ENCODE measurements at regions not wholly inside any gene's neighbourhood (a gene's known extent, or its start where the extent isn't known, plus 50 kb on each side); places are given as distances from the start of the nearest gene placed in this dataset.
"Not testable (repeated sequence)": the region's sequence is repeated elsewhere in the genome, so short reads cannot be mapped to it uniquely, and the experiment has no call there.

DNA sequence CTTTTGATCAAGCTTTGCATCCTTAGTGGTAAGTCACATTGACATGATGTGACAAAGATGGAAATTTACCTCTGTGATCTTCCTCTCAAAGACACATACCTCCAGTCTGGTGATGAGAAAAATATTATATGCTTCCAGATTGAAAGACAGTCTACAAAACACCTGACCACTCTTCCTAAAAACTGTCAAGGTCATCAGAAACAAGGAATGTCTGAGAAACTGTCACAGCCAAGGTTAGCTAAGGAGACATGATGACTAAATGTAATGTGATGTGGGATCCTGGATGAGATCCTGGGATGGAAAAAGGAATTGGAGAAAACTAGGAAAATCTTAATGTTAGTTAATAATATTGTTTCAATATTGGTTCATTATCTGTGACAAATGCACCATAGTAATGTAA lies 226.6 kb upstream of the ST6GAL2 start:
- FAIRE-seq, result no peak

DNA sequence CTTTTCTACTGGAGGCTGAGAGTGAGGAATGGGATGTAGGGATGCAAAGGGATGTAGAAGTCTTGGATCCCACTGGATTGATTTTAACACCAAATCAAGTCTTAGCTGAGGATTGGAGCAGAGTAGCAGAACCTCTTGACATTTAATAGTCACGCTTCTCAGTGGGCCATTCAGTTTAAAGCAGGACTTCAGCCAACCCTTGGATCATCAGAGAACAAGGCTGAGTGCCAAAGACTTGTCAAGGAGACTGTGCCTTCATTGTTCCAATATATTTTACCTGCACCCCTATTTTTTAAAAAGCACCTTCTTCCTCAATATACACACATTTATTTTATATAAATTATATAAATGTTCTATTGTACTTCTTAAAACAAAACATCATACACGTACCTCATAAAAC lies 242.4 kb upstream of the ST6GAL2 start:
- no peak for FAIRE-seq

DNA sequence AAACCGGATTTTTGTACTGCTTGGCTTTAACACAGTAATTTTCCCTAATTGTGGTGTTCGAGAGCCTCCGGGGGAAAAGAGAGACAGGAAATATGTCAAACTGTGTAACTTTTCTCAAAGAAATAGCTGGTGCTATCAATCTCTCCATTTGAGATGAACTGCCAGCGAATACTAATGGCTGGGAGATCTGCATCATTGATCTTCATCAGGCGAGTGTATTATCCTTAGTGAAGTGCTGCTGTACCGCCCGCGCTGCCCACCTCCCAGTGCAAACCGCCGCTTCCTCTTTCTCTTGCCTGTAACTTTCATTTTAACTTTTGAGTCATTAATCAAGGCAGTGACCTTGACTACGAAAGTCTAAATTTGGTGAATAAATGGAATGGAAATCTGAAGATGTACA lies 246.1 kb upstream of the ST6GAL2 start:
- no peak for FAIRE-seq

DNA sequence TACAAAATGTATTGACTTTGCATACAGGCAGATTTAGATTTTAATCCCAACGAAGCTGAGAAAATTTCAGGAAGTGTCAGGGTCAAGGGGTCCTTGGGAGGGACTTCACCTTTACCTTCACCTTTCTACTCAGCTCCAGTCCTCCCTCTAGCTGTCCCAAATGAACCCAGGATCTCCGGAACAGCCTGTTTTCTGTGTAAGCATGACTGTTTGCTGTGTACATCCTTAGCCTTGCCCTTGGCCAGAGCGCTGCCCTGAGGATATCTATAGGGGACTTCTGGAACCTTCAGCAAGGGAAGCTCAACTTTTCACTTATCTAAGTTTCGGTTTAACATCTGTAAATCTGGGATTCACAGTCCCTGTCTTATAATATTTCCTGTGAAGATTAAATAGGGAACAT lies 246.8 kb upstream of the ST6GAL2 start:
- FAIRE-seq, result no peak

DNA sequence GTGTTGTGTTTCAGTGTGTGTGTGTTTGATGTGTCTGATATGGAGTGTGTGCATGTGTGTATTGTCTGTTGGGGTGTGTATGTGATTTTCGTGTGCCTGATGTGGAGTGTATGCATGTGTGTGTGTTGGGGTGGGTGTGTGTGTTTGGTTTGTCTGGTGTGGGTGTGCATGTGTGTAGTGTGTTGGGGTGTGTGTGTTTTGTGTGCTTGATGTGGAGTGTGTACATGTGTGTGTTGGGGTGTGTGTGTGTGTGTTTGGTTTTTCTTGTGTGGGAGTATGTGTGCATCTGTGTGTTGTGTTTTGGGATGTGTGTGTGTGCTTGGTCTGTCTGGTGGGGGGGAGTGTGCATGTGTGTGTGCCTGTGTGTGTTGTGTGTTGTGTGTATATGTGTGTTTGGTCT lies 247.4 kb upstream of the ST6GAL2 start:
- no peak for FAIRE-seq

DNA sequence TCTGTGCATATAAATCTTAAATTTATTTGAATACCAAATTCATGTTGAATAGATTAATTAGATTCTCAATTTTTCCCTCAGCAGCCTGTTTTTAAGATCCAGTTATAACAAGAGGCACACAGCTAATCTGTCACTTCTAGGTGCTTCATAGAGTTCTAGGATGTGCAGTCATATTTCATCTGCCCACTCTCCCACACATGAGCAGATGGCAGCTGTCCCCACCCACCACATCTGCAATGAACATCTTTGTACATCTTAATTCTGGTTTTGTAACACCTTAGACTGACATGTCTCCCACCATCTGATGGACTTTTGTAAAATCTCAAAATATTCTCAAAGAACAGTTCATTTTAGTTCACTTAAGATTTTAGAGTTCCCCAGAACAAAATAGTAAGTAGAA lies 250.8 kb upstream of the ST6GAL2 start:
- no peak for FAIRE-seq

DNA sequence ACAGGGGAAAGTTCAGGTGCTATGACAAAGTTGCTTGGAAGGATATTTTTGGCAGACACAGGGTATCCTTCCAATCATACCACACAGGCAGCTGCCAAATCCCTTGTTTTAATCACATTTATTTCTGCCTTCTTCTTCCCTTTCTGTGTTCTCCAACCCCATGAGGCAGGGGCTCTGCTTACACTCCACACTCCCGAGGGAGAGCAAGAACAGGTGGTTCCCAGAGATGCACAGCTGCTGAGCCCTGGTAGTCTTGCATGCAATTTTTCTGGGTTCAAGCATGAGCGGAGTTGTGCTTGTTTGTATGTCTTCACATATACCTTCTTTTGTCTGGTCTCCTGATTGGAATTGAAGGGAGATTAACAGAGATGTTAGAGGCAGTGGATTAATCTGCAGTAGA lies 251.7 kb upstream of the ST6GAL2 start:
- FAIRE-seq, result no peak

DNA sequence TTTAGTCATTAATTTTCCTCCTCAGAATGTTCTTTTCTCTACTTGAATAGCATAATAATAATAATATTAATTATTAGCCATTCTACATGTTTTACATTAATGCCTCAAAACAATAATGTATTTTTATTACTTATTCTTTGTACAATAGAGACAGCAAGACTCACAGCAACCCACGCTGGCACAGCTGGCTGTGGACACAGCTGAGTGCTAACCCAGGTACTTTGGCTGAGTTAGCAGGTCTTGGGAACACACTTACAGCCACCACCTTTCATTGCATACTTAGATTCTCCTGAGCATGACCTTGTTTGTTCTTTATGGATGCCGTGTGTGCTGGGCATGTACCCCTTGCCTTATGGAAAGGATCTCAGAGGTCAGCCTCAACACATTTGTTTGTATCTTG lies 260.2 kb upstream of the ST6GAL2 start:
- no peak for FAIRE-seq

DNA sequence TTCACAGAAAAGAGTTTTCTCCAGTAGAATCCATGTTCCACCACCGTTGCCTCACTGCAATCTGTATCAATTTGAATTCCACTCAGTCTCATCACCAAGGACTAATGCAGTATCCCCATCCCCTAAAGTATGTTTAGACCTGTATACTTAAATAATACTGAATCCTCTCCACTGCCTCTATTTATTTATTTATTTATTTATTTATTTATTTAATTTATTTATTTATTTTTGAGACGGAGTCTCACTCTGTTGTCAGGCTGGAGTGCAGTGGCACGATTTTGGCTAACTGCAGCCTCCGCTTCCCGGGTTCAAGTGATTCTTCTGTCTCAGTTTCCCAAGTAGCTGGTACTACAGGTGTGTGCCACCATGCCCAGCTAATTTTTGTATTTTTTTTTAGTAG lies 260.7 kb upstream of the ST6GAL2 start:
- not testable (repeated sequence) for FAIRE-seq

DNA sequence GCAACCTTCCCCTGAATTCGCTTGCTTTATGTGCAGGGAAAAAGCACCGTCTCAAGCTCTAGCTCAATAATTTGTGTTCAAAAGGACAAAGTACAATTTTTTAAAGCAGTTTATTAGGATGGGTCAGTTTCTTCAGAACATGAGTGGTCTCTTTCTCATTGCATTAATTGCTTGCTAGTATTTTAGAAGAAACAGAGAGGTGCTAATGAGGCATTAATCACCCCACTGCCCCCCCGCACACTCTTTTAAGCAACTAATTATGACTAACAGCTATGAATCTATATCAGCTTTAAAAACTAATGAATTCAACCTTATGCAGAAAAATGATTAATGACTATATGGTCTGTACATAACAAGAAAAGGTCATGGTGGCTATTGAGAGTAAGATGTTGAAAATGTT lies 262.1 kb upstream of the ST6GAL2 start:
- FAIRE-seq, result no peak

DNA sequence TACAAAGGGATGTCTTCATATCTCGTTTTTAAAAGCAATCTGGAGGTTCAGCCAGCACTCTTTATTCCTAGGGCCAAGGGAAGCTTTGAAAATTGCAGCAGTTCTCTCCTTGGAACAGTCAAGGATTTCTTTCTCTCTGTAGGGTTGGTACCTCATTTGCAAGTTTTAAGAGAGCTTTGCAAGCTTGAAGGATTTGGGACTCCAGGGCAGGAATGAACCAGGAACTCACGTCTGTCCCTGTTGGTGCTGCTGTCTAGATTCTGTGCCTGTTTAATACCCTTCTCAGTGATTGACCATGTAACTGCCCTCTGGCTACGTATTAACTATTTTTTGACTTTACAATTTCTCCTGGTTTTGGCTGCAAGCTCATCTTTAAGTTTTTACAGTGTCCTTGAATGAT lies 262.5 kb upstream of the ST6GAL2 start:
- no peak for FAIRE-seq

DNA sequence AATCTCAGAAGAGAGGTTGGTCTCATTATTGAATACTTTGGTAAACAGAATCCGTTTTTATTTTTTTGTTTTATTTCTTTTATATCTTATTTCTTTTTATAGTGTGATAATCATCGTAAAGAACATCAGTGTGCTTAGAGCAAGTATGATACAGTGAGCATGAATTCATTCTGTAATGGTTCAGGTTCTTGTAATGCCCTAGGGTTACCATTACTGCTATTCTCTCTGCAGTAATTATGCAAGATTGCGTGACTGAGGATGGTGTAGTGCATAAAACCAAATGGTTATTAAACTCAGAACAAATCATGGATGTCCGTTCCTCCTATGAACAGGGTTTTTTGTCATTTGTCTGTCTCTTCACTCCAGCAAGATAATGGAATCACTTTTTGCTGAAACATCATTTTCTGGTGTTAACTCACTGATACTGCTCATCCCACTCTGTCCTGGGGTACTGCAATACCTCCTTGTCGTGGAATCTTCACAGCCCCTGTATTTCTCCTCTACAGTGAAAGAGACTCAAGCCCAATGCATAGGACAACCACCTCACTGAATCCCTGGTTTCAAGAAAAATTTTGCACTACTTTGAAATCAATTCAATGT lies 274.8 kb upstream of the ST6GAL2 start:
- no peak for FAIRE-seq

DNA sequence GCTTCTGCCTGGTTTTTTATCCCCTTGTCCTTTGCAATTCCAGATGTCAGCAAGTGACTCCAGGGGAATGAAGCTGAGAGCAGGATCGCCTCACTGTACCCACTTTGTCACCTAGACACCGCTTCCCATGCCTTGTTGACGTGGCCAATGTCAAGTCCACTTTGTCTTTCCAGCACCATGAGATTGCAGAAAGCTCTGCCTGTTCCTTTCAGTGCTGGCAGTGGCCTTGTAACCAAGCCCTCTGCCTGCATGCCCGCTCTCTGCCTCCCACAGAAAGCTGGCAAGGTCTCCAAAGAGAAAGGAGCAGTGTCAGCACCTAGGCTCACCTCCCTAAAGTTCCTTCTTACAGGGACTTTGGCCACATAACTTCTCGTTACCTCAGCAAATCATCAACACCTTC lies 282.2 kb upstream of the ST6GAL2 start:
- no peak for FAIRE-seq

DNA sequence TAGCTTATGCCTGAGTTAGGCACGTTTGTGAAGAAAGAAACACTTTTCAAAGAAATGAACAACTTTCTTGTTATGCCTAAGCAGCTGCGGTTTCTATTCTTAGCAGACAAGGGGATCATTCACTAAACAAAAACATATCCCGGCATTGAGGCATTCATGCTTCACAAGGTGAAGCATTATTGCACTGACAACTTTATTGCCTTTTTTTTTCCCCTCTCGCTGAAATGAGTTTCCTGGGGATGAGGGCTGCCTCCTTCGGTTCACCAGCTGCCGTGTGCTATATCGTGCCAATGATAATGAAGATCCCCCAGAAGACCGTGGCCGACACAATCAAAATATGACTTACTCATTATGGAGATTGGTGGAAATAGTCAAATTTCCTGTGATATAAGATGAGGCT lies 288.2 kb upstream of the ST6GAL2 start:
- no peak for FAIRE-seq

DNA sequence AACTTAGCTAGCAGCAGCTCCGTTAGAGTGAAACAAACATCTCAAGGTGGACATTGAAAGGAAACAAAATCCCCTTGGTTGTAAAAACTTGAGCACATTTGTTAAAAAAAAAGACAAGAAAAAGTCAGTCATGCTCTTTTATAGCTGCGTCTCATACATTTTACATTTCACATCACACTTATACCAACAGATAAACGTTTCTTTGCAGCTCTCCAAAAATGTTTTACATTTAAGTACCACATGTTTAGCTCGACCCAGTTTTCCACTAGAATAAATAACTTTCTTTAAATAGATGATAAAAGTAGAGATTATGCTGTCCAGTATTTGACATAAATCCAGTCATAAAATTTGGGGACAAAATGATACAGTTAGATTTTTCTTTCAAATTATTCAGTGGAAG lies 297.0 kb upstream of the ST6GAL2 start:
- no peak for FAIRE-seq

DNA sequence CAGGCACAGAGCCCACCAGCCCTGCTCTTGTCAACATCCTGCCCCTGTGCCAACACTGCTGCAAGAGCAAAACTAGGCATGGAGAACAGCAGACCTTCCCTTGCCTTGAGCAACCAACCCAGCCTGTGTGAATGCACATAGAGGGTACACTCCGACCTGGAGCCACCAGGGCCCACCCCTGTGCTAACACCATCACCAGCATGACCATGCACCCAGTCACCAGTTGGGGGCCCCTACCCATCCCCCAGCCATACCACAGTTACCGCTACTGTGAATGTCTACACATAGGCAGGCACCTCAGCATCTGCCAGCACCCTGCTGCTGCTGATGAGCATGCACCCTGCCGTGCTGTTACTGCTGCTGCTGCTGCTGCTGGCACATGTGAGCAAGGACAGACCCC lies 301.9 kb upstream of the ST6GAL2 start:
- FAIRE-seq, result no peak

DNA sequence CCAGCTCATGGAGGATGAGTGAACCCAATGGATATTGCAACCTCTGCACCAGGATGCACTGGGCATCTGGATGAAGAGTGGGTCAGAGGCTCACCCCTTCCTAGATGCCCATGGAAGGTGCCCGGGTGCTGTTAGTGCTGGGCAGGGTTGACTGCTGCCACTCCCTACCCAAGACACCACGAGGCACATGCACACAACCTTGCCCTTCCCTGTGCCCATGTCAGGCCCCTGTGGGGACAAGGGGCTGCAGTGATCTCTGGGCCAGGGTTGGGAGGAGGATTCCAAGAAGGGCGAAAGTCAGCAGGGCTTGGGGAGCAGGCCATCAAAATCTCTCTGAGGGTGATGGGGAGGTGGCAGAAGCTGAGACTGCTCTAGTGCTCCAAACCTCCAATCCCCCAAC lies 309.7 kb upstream of the ST6GAL2 start:
- no peak for FAIRE-seq

DNA sequence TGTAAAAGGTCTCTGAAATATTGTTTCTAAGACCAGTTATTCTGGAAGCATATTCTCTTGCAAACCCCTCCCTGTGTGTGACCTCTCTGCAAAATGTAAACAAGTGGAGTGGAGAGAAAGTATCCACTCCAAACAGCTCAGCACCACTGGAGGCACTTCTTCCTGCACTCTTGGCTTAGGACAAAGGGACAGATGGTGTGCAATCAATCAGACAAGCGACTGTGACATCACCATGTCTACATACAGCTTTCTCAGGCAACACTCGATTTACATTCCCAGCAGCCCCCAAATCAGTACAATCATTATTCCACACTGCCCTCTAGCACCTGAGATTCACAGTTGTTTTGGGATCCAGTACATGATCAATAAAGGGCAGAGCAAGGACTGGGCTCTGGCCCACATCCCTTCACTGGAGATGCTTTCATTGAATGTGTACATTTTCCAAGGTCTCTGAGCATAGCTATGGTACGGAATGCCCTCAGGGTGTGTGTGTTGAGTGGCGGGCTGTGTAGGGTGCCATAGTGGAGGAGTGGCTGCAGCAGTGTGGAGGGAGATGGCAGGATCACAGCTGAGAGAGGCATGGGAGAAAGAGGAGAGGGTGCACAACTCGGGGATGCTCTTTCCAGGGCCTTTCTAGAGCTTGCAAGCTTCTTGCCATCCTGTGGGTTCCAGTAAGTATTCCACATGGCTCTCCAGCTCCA lies 311.8 kb upstream of the ST6GAL2 start:
- no peak for FAIRE-seq

DNA sequence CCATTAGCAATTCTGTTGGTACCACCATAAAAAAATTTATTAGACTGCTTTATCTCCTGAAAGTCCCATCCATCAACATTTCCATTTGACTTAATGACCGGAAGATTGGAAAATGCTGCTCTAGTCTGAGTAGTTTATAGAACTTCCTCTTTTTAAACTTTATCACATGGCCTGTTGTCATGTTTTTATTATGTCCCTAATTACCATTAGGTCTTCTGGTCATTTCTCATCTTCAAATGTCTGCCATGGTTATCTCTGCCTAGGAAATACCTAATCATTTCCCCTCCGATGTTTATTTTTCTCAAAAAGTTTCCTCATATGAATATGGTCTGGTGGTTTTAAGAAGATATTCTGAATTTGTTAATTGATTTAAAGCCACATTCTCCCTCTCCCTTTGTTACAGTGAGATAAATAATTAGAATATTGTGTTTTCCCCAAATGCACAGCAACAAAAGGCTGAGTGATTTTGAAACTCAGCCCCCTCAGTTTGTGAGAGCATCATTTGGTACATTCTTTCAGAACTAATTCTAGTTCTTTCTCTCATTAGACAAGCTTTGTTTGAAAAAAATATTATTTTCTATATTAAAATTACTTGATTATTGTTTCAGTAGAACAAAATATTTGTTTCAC lies 317.1 kb upstream of the ST6GAL2 start:
- FAIRE-seq, result no peak

DNA sequence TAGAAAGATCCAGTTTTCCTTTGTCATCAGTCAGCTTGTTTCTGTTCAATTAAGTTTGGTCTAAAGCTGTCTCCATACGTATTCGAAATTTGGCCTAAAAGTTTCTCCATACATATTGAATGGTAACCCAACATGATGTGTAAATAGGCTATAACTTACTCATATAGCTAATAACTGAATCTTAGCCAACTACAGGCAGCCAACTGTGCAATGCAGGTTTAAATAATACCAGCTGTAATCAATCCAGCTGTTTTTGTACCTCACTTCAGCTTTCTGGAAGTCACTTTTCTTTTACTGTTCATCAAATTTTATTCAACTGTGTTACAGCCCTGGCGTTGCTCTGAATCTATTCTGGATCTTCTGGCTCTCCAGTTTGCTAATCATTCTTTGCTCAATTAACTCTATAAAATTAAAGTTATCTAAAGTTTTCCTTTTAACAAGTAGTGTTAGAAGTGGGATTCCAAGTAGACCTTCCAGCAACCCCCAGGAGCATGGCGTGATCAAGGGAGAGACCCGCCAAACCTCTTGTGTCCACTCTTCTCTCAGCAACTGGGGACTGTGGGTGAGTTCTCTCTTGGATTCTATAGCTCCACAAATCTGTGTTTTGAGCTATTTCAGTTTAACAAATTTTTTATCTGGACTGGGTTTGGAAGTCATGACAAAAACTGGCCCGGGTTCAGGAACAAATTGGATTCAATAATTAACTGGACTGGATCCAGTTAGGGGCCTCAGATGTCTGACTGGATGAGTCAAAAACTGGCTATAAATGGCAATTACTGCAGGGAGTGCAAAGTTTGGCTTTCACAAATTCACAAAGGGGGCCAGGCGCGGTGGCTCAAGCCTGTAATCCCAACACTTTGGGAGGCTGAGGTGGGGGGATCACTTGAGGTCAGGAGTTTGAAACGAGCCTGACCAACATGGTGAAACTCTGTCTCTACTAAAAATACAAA lies 329.7 kb upstream of the ST6GAL2 start:
- no peak for FAIRE-seq

DNA sequence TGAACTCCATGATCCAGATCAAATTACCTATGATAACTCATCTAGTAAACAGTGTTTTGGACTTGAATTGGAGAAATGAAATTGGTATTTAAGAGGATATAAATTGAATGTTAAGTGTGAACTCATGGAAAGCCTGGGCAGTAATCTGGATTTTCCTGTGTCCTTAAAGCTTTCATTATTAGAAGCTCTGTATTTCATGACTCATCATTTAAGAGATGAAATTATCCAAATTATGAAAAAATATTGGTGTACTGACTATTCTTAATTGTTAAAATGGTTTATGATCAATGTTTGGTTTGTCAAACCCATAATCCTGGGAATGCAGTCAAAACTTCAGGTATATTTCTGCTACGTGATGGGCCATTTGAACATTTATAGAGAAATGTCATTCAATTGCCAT lies 332.2 kb upstream of the ST6GAL2 start:
- FAIRE-seq, result no peak

DNA sequence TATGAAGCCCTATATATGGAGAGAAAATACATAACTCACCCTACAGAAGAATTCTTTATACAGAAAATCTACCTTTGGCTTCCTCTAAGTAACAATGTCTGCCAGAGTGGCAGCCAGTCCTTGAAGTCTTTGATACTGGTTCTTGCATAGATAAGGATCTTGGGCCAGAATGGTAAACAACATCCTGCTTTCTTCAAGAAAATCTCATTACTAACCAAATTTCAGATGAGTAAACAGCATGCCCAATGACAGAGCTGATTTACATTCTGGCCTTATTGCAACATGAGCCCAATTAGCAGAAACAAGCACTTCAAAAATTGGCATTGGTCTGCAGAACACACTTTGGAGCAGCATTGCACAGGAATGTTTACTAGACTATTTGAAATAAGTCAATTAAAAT lies 336.5 kb upstream of the ST6GAL2 start:
- FAIRE-seq, result no peak

DNA sequence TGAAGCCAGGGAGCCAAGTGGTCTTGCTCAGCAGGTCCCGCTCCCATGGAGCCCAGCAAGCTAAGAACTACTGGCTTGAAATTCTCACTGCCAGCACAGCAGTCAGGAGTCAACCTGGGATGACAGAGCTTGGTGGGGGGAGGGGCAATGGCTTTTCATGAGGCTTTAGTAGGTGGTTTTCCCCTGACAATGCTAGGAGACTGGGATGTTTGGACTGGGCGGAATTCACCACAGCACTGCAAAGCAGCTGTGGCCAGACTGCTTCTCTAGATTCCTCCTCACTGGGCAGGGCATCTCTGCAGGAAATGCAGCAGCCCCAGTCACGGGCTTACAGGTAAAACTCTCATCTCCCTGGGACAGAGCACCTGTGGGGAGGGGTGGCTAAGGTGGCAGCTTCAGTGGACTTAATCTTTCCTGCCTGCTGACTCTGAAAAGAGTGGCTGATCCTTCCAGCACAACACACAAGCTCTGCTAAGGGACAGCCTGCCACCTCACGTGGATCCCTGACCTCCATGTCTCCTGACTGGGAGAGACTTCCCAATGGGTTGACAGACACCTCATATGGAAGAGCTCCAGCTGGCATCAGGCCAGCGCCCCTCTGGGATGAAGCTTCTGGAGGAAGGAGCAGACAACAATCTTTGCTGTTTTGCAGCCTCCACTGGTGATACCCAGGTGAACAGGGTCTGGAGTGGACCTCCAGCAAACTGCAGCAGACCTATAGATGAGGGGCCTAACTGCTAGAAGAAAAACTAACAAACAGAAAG lies 349.7 kb upstream of the ST6GAL2 start:
- no peak for FAIRE-seq

All from TTC549 (cell line).